NOMO-1 treated with dmso at 0.1 percent for 144 hours (cell line): ENCODE measurements at regions not wholly inside any gene's neighbourhood (a gene's known extent, or its start where the extent isn't known, plus 50 kb on each side); places are given as distances from the start of the nearest gene placed in this dataset.
"Not testable (repeated sequence)": the region's sequence is repeated elsewhere in the genome, so short reads cannot be mapped to it uniquely, and the experiment has no call there.

ENCODE experiments used
- DNase-seq: peaks from one replicate; lab custom pipeline; 2025; ENCODE audit not compliant: unreplicated experiment; lab: John Stamatoyannopoulos, UW

DNA sequence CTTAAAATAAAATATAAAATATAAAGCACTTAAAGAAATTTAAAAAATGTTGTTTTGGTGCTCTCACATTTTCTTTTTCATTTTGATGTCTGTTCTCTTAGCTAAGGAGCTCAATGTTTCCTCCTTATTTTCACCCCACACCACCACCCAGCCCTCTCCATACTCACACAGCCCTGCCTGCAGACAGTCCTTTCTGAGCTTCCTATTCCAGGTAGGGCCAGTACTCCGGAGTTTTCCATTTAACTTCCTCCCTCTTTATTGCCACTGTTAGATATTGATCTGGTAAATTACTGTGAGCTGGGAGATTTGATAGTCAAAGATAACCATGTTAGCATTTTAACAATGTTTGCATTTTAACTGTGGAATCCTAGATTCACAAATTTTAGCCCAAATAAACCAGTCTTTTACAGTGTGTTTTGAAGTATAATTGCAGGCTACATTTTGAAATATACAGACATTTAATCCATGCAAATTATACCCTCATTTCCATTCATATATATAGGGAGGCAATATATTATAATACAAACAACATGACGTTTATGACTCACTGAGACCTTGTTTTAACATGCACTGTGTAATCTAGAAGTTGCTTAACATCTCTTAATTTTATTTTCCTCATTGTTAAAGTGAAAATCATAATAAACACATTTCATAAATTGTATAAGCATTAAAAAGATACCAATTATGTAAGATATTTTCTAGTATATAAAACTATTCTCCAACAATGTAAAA is 927.1 kb downstream of the NR2F1-AS1 start:
- DNase-seq = no peak

DNA sequence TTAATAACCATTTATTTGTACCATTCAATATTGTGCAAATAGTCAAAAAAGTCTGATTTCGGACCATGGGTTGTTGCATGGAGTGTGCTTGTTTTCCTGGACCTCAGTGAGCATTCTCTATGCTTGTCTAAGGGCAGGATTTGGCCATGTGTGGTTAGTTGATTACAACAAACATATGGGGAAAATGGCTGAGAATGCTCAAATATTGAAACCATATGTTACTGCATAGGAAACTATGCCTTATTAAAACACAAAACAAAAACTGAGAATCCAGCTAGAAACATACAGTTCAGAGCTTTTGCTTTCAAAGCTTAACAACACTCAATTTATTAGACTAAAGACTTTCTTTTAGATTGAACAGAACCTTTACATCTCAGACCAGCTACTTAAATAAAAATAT is 928.3 kb downstream of the NR2F1-AS1 start:
- DNase-seq = no peak

- DNase-seq = no peak
Measured at GRCh38 chr5:92644266-92644886, 936.6 kb downstream of the NR2F1-AS1 start.

DNA sequence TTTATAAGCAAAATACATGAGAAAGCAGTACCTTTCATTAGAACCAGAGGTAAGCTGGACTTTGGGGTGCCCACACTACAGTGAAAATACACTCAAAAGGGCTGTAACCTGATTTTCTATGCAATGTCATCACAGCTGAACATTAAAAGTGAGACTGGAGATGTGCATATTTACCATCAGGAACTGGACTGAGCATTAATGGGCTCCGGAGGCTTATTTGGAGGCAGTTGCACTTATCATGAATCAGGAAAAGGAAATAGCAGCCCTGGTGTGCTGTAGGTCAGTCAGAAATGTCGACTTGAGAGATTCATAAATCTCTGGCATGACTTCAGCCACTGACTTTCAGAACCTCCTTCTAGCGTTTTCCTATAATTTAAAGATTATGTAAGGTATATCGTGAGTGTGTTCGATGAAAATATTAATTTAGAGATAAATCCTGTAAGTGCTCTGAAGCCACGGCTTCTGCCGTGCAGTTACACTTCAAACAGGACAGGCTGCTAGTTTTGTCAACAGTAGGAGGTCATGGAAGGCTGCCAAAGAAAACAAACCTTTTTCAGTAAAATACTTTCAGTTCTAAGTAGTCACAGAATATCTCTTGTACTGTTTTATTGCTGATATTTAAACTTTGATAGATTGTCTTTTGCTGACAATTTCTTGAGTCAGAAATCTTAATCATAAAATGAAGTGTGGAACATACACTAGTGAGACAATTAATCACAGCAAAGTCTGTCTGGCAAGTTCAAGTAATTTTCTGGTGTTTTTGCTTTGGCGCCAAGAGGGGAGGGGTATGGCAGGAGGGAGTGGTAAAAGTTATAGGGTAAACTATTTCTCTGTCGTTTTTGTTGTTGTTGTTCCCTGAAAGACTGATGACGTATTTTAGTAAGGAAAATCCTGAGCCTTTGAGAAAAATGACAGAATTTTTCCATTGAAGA is 939.7 kb downstream of the NR2F1-AS1 start:
- DNase-seq = no peak

DNA sequence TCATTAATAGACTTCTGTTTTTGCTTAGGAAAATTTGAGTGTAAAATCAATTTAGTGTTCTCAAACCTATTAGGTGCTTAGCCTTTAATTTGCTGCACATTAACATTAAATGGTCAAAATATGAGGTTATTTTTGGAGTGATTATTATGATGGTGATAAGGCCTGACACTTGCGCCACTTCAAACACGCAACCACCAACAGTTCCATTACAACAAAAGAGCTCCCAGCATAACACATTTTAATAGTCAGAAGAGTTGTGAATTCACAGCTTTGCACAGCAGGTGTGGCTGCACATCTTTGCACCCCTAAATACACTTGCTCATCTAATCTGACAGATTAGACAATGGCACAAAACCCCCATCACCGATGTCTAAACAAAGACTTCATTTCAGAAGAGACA is 940.7 kb downstream of the NR2F1-AS1 start:
- no peak for DNase-seq

- no peak for DNase-seq
Measured at GRCh38 chr5:92637960-92638359, 943.1 kb downstream of the NR2F1-AS1 start.

DNA sequence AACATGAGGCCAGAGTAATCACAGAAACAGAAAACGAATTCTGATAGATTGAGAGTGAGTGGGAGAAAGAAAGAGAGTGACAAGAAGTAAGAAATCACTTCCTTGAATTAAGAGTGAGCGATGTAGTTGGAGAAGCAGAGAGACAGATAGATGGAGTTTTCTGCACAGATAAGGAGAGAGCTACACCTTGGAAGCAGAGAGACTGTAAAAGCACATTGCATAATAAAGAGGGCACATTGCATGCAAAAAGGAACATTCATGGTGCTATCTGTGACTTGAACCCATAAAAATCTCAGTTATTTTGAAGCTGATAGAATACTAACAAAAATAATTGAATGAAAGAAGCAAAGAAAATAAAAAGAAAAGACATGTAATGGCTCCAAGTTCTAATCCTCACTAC is 943.8 kb downstream of the NR2F1-AS1 start:
- DNase-seq = no peak

DNA sequence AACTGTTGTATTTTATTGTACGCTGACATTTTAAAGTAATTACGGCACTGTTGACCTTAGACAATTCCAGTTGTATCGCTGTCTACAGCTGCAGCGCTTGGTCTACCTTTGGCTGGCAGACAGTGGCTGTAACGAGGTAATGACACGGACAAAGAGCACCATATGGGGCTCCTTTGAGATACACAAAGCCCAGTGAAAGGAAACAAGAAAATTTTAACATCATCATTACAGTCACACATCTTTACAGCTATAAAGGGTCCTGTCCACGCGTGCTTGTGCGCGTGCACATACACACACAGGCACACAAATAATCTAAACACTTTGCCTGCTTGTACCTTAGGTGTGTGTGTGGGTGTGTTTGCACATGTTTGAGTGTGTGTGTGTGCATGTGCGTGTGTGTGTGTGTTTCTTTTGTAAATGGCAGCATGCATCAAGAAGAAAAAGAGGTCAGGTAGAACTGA is 946.0 kb downstream of the NR2F1-AS1 start:
- no peak for DNase-seq

- DNase-seq = no peak
Measured at GRCh38 chr5:92633875-92634487, 947.0 kb downstream of the NR2F1-AS1 start.

DNA sequence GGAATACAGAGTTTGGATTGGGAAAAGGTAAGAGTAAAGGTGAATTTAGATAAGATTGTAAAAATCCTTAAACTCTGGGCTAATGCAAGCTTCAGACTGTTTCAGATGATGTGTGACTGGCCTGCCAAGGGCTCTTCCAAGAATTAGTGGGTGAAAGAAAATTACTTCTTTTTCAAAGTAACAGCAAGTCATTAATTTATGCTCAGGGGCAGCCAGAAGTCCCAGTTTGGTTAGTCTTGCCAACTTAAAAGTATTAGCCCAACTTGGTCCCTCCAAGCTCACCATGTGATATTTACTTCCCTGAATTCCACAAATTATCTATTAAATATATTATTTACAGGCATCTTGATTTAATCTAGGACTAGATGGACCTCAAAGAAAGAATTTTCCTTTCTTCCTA is 947.8 kb downstream of the NR2F1-AS1 start:
- no peak for DNase-seq

DNA sequence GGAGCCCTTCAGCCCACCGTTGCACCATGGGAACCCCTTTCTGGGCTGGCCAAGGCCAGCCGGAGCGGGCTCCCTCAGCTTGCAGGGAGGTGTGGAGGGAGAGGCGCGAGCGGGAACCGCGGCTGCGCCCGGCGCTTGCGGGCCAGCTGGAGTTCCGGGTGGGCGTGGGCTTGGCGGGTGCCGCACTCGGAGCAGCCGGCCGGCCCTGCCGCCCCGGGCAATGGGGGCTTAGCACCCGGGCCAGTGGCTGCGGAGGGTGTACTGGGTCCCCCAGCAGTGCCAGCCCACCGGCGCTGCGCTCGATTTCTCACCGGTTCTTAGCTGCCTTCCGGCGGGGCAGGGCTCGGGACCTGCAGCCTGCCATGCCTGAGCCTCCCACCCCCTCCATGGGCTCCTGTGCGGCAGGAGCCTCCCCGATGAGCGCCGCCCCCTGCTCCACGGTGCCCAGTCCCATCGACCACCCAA is 949.8 kb downstream of the NR2F1-AS1 start:
- not testable (repeated sequence) for DNase-seq

- no peak for DNase-seq
Measured at GRCh38 chr5:92629574-92629973, 951.4 kb downstream of the NR2F1-AS1 start.

- no peak for DNase-seq
Measured at GRCh38 chr5:92629000-92629399, 952.0 kb downstream of the NR2F1-AS1 start.

GRCh38 chr5:92627186-92627585 is 953.8 kb downstream of the NR2F1-AS1 start:
- DNase-seq = no peak

DNA sequence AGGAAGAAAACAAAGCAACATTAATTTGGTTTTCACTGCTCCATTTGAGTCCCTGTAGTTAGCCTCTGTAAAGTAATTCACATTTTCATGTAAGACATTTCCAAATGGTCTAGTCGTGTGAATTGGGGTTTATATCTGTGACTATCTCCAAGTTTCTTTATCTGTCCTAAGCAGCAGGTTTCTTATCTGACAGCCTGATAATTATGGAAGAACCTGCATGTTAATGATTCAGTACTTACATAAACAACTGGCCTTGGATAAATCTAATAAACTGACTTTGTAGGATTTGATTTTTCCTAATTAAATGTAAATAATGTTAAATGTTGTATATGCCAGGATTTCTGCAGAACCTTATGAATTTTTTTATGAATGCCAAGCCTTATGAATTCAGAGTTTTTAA is 964.9 kb downstream of the NR2F1-AS1 start:
- no peak for DNase-seq

DNA sequence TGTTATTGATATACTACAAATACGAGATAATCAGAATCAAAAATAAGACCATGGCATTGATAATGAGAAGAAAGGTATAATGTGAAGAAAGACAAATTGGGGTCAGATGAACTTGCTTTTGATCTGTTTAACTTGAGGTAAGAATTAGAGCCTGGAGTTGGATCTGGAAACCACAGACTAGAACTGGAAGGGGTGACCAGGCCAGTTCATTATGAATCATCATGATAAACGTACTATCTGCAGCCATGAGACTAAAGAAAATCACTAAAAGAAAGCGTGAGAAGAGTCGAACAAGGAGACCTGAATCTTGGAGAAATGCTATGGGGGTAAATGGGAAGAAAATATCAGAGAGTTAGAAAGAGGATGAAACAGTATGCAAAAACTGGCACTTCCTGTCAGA is 967.5 kb downstream of the NR2F1-AS1 start:
- DNase-seq = no peak

DNA sequence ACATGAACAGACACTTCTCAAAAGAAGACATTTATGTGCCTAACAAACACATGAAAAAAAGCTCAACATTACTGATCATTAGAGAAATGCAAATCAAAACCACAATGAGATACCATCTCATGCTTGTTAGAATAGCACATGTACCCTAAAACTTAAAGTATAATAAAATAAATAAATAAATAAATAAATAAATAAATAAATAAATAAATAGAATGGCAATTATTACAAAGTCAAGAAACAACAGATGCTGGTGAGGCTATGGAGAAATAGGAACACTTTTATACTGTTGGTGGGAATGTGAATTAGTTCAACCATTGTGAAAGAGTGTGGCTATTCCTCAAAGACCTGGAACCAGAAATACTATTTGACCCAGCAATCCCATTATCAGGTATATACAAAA is 970.6 kb downstream of the NR2F1-AS1 start:
- not testable (repeated sequence) for DNase-seq

DNA sequence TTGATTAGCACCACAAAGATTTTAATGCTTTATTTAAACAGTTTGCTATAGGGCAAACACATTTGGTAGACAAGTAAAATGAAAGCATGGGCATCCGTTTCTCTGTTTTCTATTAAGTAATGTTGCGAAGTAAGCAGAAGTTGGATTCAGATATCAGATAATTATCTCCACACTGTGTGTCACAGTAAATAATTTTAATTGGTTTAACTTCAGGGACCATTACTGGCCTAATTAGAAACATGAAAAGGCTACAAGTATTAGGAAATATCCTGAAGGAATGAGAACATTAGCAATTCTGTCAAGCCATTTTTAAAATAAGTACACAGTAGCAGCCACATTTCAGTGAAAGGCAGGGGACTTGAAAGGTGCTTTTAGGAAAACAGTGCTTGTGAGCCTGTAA is 975.4 kb downstream of the NR2F1-AS1 start:
- no peak for DNase-seq

DNA sequence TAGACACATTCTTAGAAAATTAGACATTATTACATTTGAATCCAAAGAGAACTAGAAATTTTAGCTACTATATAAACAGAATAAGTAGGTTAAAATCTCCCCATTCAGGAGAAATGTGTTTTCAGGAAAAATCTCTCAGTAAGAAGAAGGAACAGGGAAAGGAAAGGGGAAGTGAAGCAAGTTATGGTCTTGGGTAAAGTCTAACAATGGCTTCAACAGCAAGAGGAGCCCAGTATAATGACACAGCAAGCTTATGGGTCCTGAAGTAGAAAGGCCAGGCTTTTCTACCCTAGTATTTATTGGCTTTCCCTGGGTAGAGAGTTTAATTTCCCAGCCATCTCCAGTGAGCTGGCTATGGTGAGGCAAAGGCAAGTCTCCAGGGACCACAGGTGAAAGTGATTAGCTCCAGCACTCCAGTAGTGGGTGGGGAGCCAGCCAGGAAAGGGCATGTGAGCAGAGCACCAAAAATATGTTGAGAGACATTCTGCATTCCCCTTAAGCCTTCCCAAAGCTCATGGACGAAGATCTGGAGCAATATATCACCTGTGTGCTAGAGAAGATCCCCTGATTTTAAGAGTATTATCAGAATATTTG is 981.7 kb downstream of the NR2F1-AS1 start:
- no peak for DNase-seq

GRCh38 chr5:92594031-92594430 is 987.0 kb downstream of the NR2F1-AS1 start:
- DNase-seq = no peak

DNA sequence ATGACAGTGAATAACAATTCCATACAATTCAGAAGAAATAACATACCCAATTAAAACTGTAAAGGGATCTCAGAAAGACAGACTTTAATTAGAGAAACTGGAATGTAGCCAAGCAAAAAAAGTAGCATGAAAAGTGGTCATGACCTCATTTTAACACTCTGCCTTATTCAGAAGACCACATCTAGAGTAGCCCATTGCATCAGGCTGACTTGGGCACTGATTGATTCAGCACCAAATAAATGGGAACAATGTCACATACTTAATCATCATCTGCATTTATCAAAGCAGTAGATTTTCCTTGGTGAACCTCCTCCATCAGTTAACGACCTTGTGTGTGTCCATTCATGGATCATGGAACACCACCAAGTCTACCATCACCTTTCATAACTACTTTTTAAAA is 992.1 kb downstream of the NR2F1-AS1 start:
- DNase-seq = no peak
